ENCODE measurements at regions not wholly inside any gene's neighbourhood (a gene's known extent, or its start where the extent isn't known, plus 50 kb on each side); places are given as distances from the start of the nearest gene placed in this dataset.

DNA sequence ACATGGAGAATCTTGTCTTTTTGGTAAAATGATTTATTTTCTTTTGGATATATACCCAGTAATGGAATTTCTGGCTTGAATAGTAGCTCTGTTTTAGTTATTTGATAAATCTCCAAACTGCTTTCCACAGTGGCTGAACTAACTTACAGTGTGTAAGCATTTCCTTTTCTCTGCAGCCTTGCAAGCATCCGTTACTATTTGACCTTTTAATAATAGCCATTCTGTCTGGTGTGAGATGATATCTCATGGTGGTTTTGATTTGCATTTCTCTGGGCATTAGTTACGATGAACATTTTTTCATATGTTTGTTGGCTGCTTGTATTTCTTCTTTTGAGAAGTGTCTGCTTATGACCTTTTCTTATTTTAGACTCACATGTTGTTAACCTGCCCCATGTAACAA lies 190.2 kb downstream of the GALR1 start:
- ATAC-seq (no peak), DNase-seq (no peak)
- H3K27ac ChIP-seq, result no peak overlapping the region
- no peaks in the 10 kb centered on the region for H3K4me1 ChIP-seq
- TF ChIP-seq, protein P1, sequence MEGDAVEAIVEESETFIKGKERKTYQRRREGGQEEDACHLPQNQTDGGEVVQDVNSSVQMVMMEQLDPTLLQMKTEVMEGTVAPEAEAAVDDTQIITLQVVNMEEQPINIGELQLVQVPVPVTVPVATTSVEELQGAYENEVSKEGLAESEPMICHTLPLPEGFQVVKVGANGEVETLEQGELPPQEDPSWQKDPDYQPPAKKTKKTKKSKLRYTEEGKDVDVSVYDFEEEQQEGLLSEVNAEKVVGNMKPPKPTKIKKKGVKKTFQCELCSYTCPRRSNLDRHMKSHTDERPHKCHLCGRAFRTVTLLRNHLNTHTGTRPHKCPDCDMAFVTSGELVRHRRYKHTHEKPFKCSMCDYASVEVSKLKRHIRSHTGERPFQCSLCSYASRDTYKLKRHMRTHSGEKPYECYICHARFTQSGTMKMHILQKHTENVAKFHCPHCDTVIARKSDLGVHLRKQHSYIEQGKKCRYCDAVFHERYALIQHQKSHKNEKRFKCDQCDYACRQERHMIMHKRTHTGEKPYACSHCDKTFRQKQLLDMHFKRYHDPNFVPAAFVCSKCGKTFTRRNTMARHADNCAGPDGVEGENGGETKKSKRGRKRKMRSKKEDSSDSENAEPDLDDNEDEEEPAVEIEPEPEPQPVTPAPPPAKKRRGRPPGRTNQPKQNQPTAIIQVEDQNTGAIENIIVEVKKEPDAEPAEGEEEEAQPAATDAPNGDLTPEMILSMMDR (IDR thresholded peaks at IDR 0.05), result no peak
- H3K4me3 ChIP-seq, result no peak overlapping the region
- intact Hi-C loops (cut with DNase I), result no loop called here
- H3K36me3 ChIP-seq, result no peaks in the 10 kb centered on the region
- H3K9me3 ChIP-seq, result no peaks in the 10 kb centered on the region
- peaks cover 0 to 14% of the 10 kb centered on the region in 2 donors for H3K27me3 ChIP-seq

DNA sequence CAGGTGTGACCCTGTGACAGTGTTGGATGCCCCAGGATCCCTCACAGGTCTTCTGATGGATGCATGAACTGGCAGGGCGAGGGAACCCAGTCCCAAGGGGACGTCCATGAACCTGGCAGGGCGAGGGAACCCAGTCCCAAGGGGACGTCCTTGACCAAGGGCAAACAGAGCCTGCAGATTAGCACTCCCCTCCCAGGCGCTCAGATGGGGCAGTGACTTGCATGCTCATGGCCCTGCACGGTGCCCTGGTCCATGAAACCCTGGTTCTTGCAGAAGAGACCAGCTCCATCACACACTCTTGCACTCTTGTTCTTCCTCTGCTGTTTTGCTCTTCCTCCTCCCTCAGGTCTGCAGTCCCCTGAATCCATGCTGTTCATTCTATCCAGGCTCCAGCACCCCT lies 192.7 kb downstream of the GALR1 start:
- Histone ChIP-seq H3K4me1 (no peaks in the 10 kb centered on the region), H3K36me3 (no peaks in the 10 kb centered on the region), H3K4me3 (no peak overlapping the region), H3K27ac (no peak overlapping the region), H3K27me3 (peaks cover 0 to 14% of the 10 kb centered on the region in 2 donors), H3K9me3 (no peaks in the 10 kb centered on the region)
- intact Hi-C loops (cut with DNase I), result no loop called here
- ATAC-seq (no peak), DNase-seq (no peak)
- TF ChIP-seq, protein P1 (IDR thresholded peaks at IDR 0.05), result no peak

DNA sequence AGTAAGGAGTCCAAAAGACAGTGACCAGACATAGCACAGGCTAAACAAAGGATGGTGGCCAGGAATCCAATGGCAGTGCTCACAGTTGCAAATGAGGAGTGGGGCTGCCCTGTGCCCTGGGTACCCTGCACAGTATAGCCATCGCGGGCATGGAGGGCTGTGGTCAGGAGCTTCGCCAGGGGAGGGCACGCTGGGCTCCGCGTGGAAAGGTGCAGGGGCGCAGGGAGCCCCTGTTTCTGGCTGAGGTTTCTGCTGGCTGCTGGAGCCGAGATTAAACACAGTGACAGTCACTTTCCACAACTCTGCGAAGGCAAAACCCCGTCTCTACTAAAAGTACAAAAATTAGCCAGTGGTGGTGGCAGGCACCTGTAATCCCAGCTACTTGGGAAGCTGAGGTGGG lies 194.7 kb downstream of the GALR1 start:
- DNase-seq (no peak), ATAC-seq (no peak)
- intact Hi-C loops (cut with DNase I), result no loop called here

DNA sequence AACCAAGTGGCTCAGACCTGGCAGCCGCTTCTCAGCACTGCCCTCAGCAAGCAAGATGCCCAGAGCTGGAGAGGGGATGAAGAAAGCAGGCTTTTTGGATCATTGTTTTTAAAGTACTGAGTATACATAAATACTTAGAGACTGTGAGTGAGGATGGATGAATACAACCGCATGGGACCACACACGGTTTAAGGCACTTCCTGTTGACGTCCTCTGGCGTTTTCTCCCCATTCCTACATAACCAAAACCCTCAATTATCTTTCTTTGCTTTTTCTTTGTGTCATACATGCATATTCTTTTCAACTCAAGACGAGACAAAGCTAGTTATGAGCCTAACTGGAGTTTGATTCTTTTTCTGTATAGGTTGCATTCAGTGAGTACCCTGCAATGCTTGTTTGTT lies 198.4 kb downstream of the GALR1 start:
- no peaks in the 10 kb centered on the region for H3K36me3 ChIP-seq
- no peaks in the 10 kb centered on the region for H3K4me1 ChIP-seq
- ATAC-seq (no peak), DNase-seq (no peak)
- H3K9me3 ChIP-seq, result no peaks in the 10 kb centered on the region
- H3K4me3 ChIP-seq, result no peak overlapping the region
- H3K27ac ChIP-seq, result no peak overlapping the region
- TF ChIP-seq, protein P1 (IDR thresholded peaks at IDR 0.05), result no peak
- H3K27me3 ChIP-seq, result peaks cover 0 to 9% of the 10 kb centered on the region in 2 donors
- intact Hi-C loops (cut with DNase I), result no loop called here

More for the DNA sequence above, 194.7 kb downstream of the GALR1 start:
- Histone ChIP-seq H3K27ac (no peak overlapping the region), H3K27me3 (peaks cover 0 to 14% of the 10 kb centered on the region in 2 donors), H3K4me3 (no peak overlapping the region), H3K36me3 (no peaks in the 10 kb centered on the region), H3K9me3 (no peaks in the 10 kb centered on the region), H3K4me1 (no peaks in the 10 kb centered on the region)
- TF ChIP-seq, protein P1 (IDR thresholded peaks at IDR 0.05), result no peak

DNA sequence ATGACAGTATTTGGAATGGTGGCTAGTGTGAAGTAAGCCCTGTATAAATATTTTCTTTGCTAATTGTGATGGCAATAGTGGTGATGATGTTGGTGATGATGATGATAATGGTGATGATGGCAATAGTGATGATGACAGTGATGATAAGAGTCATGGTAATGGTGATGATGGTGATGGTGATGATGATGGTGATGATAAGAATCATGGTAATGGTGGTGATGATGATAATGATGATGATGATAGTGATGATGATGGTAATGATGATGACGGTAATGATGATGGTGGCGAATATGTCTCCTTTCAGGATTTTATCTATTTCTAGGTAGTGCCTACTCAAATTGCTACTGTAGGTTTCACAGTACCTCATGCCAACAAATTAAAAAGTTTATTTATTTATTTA lies 205.4 kb downstream of the GALR1 start:
- TF ChIP-seq, protein P1 (IDR thresholded peaks at IDR 0.05), result no peak
- ATAC-seq (no peak), DNase-seq (no peak)
- intact Hi-C loops (cut with DNase I), result no loop called here
- Histone ChIP-seq H3K27ac (no peak overlapping the region), H3K9me3 (no peaks in the 10 kb centered on the region), H3K4me3 (no peak overlapping the region), H3K27me3 (no peaks in the 10 kb centered on the region), H3K4me1 (no peaks in the 10 kb centered on the region), H3K36me3 (no peaks in the 10 kb centered on the region)

Data from left lung (tissue), 4 donors.